ENCODE measurements at regions not wholly inside any gene's neighbourhood (a gene's known extent, or its start where the extent isn't known, plus 50 kb on each side); places are given as distances from the start of the nearest gene placed in this dataset.

GRCh38 chr5:142501890-142502289, 177.1 kb upstream of the SPRY4 start:
- Histone ChIP-seq H3F3A (ENCODE audit: insufficient read depth, low read depth) (peaks cover 6% of the 10 kb centered on the region; the same call in 1 of the 2 replicates), H3K27ac (no peak overlapping the region), H4K20me1 (ENCODE audit: insufficient read depth) (no peaks in the 10 kb centered on the region), H3K4me1 (replicated peaks; ENCODE audit: insufficient read depth) (peaks cover 16% of the 10 kb centered on the region), H3K27me3 (ENCODE audit: insufficient read depth, low read depth) (no peaks in the 10 kb centered on the region), H2AFZ (no peak overlapping the region), H3K79me2 (ENCODE audit: low read depth) (no peaks in the 10 kb centered on the region), H3K9me2 (ENCODE audit: insufficient read depth) (no peaks in the 10 kb centered on the region), H3K36me3 (ENCODE audit: low read depth) (no peaks in the 10 kb centered on the region), H3K9me3 (ENCODE audit: insufficient read depth, low read depth) (no peaks in the 10 kb centered on the region), H3K4me3 (no peak overlapping the region), H3K4me2 (no peak overlapping the region)
- CTCF ChIA-PET = no interaction called here
- intact Hi-C loops (cut with micrococcal nuclease; ENCODE audit: unreplicated experiment) = no loop called here
- DNase-seq = no peak
- no TSS peak for BruUV-seq (replicated peaks)
- POLR2A ChIA-PET (ENCODE audit: unreplicated experiment) = no interaction called here
- TF ChIP-seq CTCF (conservative IDR thresholded peaks at IDR 0.05) = no peak
- TF ChIP-seq EZH2 (IDR thresholded peaks at IDR 0.05; ENCODE audit: low read depth) = no peak

- POLR2A ChIA-PET (ENCODE audit: unreplicated experiment) = no interaction called here
- Histone ChIP-seq H3K79me2 (ENCODE audit: low read depth) (no peaks in the 10 kb centered on the region), H3K4me3 (no peak overlapping the region), H3K27me3 (ENCODE audit: insufficient read depth, low read depth) (no peaks in the 10 kb centered on the region), H3K4me1 (replicated peaks; ENCODE audit: insufficient read depth) (peaks cover under 1% of the 10 kb centered on the region), H3K27ac (no peak overlapping the region), H4K20me1 (ENCODE audit: insufficient read depth) (no peaks in the 10 kb centered on the region), H3K36me3 (ENCODE audit: low read depth) (no peaks in the 10 kb centered on the region), H3K9me2 (ENCODE audit: insufficient read depth) (no peaks in the 10 kb centered on the region), H2AFZ (no peak overlapping the region), H3F3A (ENCODE audit: insufficient read depth, low read depth) (no peaks in the 10 kb centered on the region; the same call in 1 of the 2 replicates), H3K9me3 (ENCODE audit: insufficient read depth, low read depth) (no peaks in the 10 kb centered on the region), H3K4me2 (no peak overlapping the region)
- TF ChIP-seq CTCF (conservative IDR thresholded peaks at IDR 0.05) = no peak
- no peak for TF ChIP-seq EZH2 (IDR thresholded peaks at IDR 0.05; ENCODE audit: low read depth)
- intact Hi-C loops (cut with micrococcal nuclease; ENCODE audit: unreplicated experiment) = no loop called here
- CTCF ChIA-PET = no interaction called here
- no peak for DNase-seq
- BruUV-seq (replicated peaks) = no TSS peak
Measured at GRCh38 chr5:142500227-142500905, 175.5 kb upstream of the SPRY4 start.

- Histone ChIP-seq H2AFZ (no peak overlapping the region), H3K9me3 (ENCODE audit: insufficient read depth, low read depth) (no peaks in the 10 kb centered on the region), H3K79me2 (ENCODE audit: low read depth) (no peaks in the 10 kb centered on the region), H3K36me3 (ENCODE audit: low read depth) (no peaks in the 10 kb centered on the region), H4K20me1 (ENCODE audit: insufficient read depth) (no peaks in the 10 kb centered on the region), H3K4me3 (no peak overlapping the region), H3F3A (ENCODE audit: insufficient read depth, low read depth) (no peaks in the 10 kb centered on the region), H3K4me1 (replicated peaks; ENCODE audit: insufficient read depth) (no peaks in the 10 kb centered on the region), H3K4me2 (no peak overlapping the region), H3K27ac (no peak overlapping the region), H3K27me3 (ENCODE audit: insufficient read depth, low read depth) (no peaks in the 10 kb centered on the region), H3K9me2 (ENCODE audit: insufficient read depth) (no peaks in the 10 kb centered on the region)
- no peak for DNase-seq
- intact Hi-C loops (cut with micrococcal nuclease; ENCODE audit: unreplicated experiment) = no loop called here
- POLR2A ChIA-PET (ENCODE audit: unreplicated experiment) = no interaction called here
- CTCF ChIA-PET = no interaction called here
- BruUV-seq (replicated peaks) = no TSS peak
- TF ChIP-seq EZH2 (IDR thresholded peaks at IDR 0.05; ENCODE audit: low read depth) = no peak
- no peak for TF ChIP-seq CTCF (conservative IDR thresholded peaks at IDR 0.05)
Measured at GRCh38 chr5:142499591-142500226, 174.9 kb upstream of the SPRY4 start.

All from PC-9 (cell line).